GM12878 (cell line): ENCODE measurements at regions not wholly inside any gene's neighbourhood (a gene's known extent, or its start where the extent isn't known, plus 50 kb on each side); places are given as distances from the start of the nearest gene placed in this dataset.
"Not testable (repeated sequence)": the region's sequence is repeated elsewhere in the genome, so short reads cannot be mapped to it uniquely, and the experiment has no call there.

Source experiments
- ATAC-seq: fragments of 200-7000 bp; cut with Tn5 transposase; 3 replicates; pipeline ENCODE4 v1.9.1; 2020; ENCODE audit warnings: mild to moderate bottlenecking, moderate library complexity
- BruUV-seq: library from RNA; stranded (reverse); fragments of 400-500 nt; replicated peaks from 2 replicates; lab custom pipeline; 2021; lab: Mats Ljungman, UMichigan
- CTCF ChIA-PET: fragments of 300-600 bp; sonication (Branson Sonifier 250); formaldehyde crosslinking; extraction: SDS; loops from one replicate; lab custom pipeline; 2021; ENCODE audit warnings: inconsistent platforms; lab: Yijun Ruan, JAX
- POLR2A ChIA-PET: fragments of 350-600 bp; formaldehyde crosslinking; extraction: SDS; loops from one replicate; lab custom pipeline; 2021; ENCODE audit warnings: inconsistent platforms; lab: Charles Lee
- RAD21 ChIA-PET: fragments of 300-600 bp; sonication (Branson Sonifier 250); formaldehyde crosslinking; loops from one replicate; lab custom pipeline; 2023; ENCODE audit warnings: antibody characterized with exemption; ENCODE audit not compliant: unreplicated experiment; lab: Charles Lee
- SMC1A ChIA-PET: fragments of 300-600 bp; sonication (Branson Sonifier 250); formaldehyde crosslinking; loops from one replicate; lab custom pipeline; 2023; ENCODE audit not compliant: unreplicated experiment, uncharacterized antibody; lab: Charles Lee
- DNase-seq: peaks from one replicate; pipeline ENCODE4 v3.0.0-alpha.2; 2011; ENCODE audit warnings: low read depth, low spot score
- FAIRE-seq: peaks from 3 replicates; lab custom pipeline; 2011; peaks lifted over from hg19 to GRCh38; lab: Jason Lieb, UNC
- H2AFZ ChIP-seq: 2 replicates; pipeline ENCODE4 v1.6.0; 2011; ENCODE audit warnings: low read depth, low read length, control low read depth; ENCODE audit not compliant: control insufficient read depth
- H3K27ac ChIP-seq: 2 replicates; pipeline ENCODE4 v1.5.1; 2011; ENCODE audit warnings: control low read depth; ENCODE audit not compliant: control insufficient read depth, insufficient read depth
- H3K27me3 ChIP-seq, 2 experiments: replicated peaks in 1 of 2; 2 replicates each; pipeline versions ENCODE4 v1.6.0 to v1.6.1; 2011; ENCODE audit warnings: low read length in 1 of 2; ENCODE audit not compliant: control insufficient read depth in 2 of 2, insufficient read depth in 2 of 2
- H3K36me3 ChIP-seq, 2 experiments: 2 replicates each; pipeline ENCODE4 v1.5.1; 2011; ENCODE audit warnings: low read length in 1 of 2; ENCODE audit not compliant: control insufficient read depth in 2 of 2, insufficient read depth in 2 of 2
- H3K4me1 ChIP-seq: 2 replicates; pipeline ENCODE4 v1.6.1; 2011; ENCODE audit warnings: mild to moderate bottlenecking, low read length, moderate library complexity, mixed read lengths; ENCODE audit not compliant: control insufficient read depth, insufficient read depth
- H3K4me2 ChIP-seq: 2 replicates; pipeline ENCODE4 v1.6.0; 2011; ENCODE audit warnings: control low read depth; ENCODE audit not compliant: control insufficient read depth, insufficient read depth
- H3K4me3 ChIP-seq: fragments of 200-600 bp; sonication (generic); 2 replicates; pipeline ENCODE4 v1.5.1; 2016
- H3K79me2 ChIP-seq: 2 replicates; pipeline ENCODE4 v1.6.0; 2011; ENCODE audit warnings: low read length; ENCODE audit not compliant: control insufficient read depth, insufficient read depth
- H3K9ac ChIP-seq: 2 replicates; pipeline ENCODE4 v1.8.0; 2011; ENCODE audit warnings: low read length, control low read depth, mixed read lengths; ENCODE audit not compliant: control insufficient read depth, insufficient read depth
- H3K9me3 ChIP-seq: replicated peaks from 3 replicates; pipeline ENCODE4 v1.5.1; 2011; ENCODE audit warnings: mild to moderate bottlenecking, low read length; ENCODE audit not compliant: control insufficient read depth, insufficient read depth
- H4K20me1 ChIP-seq: 2 replicates; pipeline ENCODE4 v1.6.0; 2011; ENCODE audit not compliant: control insufficient read depth, insufficient read depth
- HDAC6 ChIP-seq: fragments of 200-600 bp; sonication (generic); IDR thresholded peaks from one replicate; pipeline ENCODE4 v1.8.0; 2017; ENCODE audit warnings: antibody characterized with exemption; ENCODE audit not compliant: unreplicated experiment
- MTA2 ChIP-seq: fragments of 450-650 bp; IDR thresholded peaks from 2 replicates; pipeline ENCODE4 v1.6.1; 2016; ENCODE audit warnings: low read depth, mild to moderate bottlenecking, moderate library complexity
- MYC ChIP-seq: IDR thresholded peaks from 2 replicates; pipeline ENCODE4 v1.6.1; 2011; ENCODE audit warnings: mild to moderate bottlenecking, low read length, moderate library complexity, inconsistent platforms; ENCODE audit not compliant: insufficient read depth, insufficient replicate concordance, insufficient read length, severe bottlenecking
- PAX5 ChIP-seq: IDR thresholded peaks from 2 replicates; pipeline ENCODE4 v1.6.1; 2011; ENCODE audit warnings: low read depth, low read length, borderline replicate concordance
- ZBED1 ChIP-seq: IDR thresholded peaks from 2 replicates; pipeline ENCODE4 v1.6.1; 2016; ENCODE audit warnings: borderline replicate concordance
- WGBS: methylation state at CpG from one replicate; pipeline ENCODE4 v1.1.6; 2016; ENCODE audit warnings: low lambda C conversion rate; ENCODE audit not compliant: insufficient replicate concordance, insufficient coverage; ENCODE audit errors: missing lambda C conversion rate; 5-methylcytosine and 5-hydroxymethylcytosine counted together
- in situ Hi-C: fragments of 300-500 bp; cut with MboI; formaldehyde crosslinking; loops from 9 replicates; pipeline ENCODE4 v1.14.3; 2018; ENCODE audit warnings: mixed read lengths
- intact Hi-C: fragments of 100-400 bp; cut with micrococcal nuclease; formaldehyde crosslinking; loops from one replicate; pipeline ENCODE4 v1.14.2; 2022; ENCODE audit not compliant: unreplicated experiment
- TF ChIP-seq, protein P1 (sequence below): IDR thresholded peaks from 2 replicates; pipeline ENCODE4 v1.6.1; 2012; ENCODE audit warnings: low read depth, low read length, improper control_type of control experiment
- TF ChIP-seq, protein P2 (sequence below): fragments of 450-650 bp; conservative IDR thresholded peaks from 2 replicates; pipeline ENCODE4 v1.6.1; 2017; ENCODE audit warnings: mild to moderate bottlenecking, moderate library complexity
- TF ChIP-seq, protein P3 (sequence below): fragments of 450-650 bp; IDR thresholded peaks from 2 replicates; pipeline ENCODE4 v1.6.1; 2017; ENCODE audit warnings: mild to moderate bottlenecking, moderate library complexity

DNA sequence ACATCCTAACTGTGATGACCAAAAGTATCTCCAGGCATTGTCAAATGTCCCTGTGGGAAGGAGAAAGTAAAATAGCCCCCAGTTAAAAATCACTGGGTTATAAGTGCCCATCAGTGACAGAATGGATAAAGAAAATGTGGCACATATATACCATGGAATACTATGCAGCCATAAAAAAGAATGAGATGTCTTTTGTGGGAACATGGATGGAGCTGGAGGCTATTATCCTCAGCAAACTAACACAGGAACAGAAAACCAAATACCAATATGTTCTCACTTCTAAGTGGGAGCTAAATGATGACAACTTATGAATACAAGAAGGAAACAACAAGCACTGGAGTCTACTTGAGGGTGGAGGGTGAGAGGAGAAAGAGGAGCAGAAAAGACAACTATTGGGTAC, 60.9 kb upstream of the TEX13D start:
- H3K9me3 ChIP-seq, BruUV-seq, RAD21 ChIA-PET, POLR2A ChIA-PET, H2AFZ ChIP-seq, H3K4me3 ChIP-seq, in situ Hi-C loops, SMC1A ChIA-PET, FAIRE-seq, CTCF ChIA-PET, H3K36me3 ChIP-seq, H3K4me2 ChIP-seq, ATAC-seq, H3K27ac ChIP-seq, DNase-seq, H3K4me1 ChIP-seq, H3K9ac ChIP-seq, intact Hi-C loops, H3K79me2 ChIP-seq, H3K27me3 ChIP-seq, H4K20me1 ChIP-seq: not testable (repeated sequence)

DNA sequence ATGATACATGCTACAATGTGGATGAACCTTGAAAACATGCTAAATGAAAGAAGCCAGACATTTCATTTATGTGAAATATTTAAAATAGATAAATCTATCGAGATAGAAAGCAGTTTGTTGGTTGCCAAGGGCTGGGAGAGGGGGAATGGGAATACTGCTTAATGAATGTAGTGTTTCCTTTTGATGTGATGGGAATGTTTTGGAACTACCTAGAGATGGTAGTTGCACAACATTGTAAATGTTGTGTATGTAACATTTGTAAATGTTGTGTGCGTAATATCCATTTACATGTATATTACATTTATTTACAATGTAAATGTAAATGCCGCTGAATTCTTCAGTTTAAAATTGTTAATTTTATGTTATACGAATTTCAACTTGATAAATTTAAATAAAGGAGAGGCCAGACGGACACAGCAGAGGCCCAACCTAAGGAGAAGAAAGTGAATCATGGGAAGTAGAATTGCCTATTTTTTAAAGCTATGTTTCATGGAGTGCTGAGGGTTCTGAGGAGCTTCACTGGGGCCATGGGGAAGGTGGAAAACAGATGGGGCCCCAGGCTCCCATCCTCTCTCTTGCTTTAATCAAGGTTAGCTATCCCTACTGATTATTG, 60.0 kb upstream of the TEX13D start:
- H3K36me3 ChIP-seq, result no peaks in the 10 kb centered on the region
- no peak overlapping the region for H3K9ac ChIP-seq
- in situ Hi-C loops, result no loop called here
- no peaks in the 10 kb centered on the region for H3K4me1 ChIP-seq
- no peaks in the 10 kb centered on the region for H3K9me3 ChIP-seq
- no peak for FAIRE-seq
- no TSS peak for BruUV-seq
- ChIA-PET SMC1A (no interaction called here), POLR2A (no interaction called here), CTCF (no interaction called here), RAD21 (no interaction called here)
- H3K4me3 ChIP-seq, result no peak overlapping the region
- H2AFZ ChIP-seq, result no peak overlapping the region
- H3K4me2 ChIP-seq, result no peak overlapping the region
- H3K79me2 ChIP-seq, result no peaks in the 10 kb centered on the region
- intact Hi-C loops, result no loop called here
- ATAC-seq, result no peak
- H4K20me1 ChIP-seq, result no peaks in the 10 kb centered on the region
- no peak overlapping the region for H3K27ac ChIP-seq
- DNase-seq, result no peak
- no peaks in the 10 kb centered on the region for H3K27me3 ChIP-seq
- 20% methylated on average over 5 of the region's 5 CpGs for WGBS
- TF ChIP-seq, protein P1, sequence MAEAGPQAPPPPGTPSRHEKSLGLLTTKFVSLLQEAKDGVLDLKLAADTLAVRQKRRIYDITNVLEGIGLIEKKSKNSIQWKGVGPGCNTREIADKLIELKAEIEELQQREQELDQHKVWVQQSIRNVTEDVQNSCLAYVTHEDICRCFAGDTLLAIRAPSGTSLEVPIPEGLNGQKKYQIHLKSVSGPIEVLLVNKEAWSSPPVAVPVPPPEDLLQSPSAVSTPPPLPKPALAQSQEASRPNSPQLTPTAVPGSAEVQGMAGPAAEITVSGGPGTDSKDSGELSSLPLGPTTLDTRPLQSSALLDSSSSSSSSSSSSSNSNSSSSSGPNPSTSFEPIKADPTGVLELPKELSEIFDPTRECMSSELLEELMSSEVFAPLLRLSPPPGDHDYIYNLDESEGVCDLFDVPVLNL, result no peak
- TF ChIP-seq ZBED1, result no peak
- TF ChIP-seq, protein P2, sequence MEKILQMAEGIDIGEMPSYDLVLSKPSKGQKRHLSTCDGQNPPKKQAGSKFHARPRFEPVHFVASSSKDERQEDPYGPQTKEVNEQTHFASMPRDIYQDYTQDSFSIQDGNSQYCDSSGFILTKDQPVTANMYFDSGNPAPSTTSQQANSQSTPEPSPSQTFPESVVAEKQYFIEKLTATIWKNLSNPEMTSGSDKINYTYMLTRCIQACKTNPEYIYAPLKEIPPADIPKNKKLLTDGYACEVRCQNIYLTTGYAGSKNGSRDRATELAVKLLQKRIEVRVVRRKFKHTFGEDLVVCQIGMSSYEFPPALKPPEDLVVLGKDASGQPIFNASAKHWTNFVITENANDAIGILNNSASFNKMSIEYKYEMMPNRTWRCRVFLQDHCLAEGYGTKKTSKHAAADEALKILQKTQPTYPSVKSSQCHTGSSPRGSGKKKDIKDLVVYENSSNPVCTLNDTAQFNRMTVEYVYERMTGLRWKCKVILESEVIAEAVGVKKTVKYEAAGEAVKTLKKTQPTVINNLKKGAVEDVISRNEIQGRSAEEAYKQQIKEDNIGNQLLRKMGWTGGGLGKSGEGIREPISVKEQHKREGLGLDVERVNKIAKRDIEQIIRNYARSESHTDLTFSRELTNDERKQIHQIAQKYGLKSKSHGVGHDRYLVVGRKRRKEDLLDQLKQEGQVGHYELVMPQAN, result no peak
- TF ChIP-seq MYC, result no peak
- no peak for TF ChIP-seq HDAC6
- TF ChIP-seq, protein P3, sequence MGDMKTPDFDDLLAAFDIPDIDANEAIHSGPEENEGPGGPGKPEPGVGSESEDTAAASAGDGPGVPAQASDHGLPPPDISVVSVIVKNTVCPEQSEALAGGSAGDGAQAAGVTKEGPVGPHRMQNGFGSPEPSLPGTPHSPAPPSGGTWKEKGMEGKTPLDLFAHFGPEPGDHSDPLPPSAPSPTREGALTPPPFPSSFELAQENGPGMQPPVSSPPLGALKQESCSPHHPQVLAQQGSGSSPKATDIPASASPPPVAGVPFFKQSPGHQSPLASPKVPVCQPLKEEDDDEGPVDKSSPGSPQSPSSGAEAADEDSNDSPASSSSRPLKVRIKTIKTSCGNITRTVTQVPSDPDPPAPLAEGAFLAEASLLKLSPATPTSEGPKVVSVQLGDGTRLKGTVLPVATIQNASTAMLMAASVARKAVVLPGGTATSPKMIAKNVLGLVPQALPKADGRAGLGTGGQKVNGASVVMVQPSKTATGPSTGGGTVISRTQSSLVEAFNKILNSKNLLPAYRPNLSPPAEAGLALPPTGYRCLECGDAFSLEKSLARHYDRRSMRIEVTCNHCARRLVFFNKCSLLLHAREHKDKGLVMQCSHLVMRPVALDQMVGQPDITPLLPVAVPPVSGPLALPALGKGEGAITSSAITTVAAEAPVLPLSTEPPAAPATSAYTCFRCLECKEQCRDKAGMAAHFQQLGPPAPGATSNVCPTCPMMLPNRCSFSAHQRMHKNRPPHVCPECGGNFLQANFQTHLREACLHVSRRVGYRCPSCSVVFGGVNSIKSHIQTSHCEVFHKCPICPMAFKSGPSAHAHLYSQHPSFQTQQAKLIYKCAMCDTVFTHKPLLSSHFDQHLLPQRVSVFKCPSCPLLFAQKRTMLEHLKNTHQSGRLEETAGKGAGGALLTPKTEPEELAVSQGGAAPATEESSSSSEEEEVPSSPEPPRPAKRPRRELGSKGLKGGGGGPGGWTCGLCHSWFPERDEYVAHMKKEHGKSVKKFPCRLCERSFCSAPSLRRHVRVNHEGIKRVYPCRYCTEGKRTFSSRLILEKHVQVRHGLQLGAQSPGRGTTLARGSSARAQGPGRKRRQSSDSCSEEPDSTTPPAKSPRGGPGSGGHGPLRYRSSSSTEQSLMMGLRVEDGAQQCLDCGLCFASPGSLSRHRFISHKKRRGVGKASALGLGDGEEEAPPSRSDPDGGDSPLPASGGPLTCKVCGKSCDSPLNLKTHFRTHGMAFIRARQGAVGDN, result no peak
- no peak for TF ChIP-seq PAX5
- no peak for TF ChIP-seq MTA2
